Right renal cortex interstitium (tissue), 3 donors: ENCODE measurements at regions not wholly inside any gene's neighbourhood (a gene's known extent, or its start where the extent isn't known, plus 50 kb on each side); places are given as distances from the start of the nearest gene placed in this dataset.

ENCODE experiments used
- DNase-seq, 3 donors: peaks; one replicate each; pipeline ENCODE4 v3.0.0-alpha.2; 2013; ENCODE audit warnings: low read depth in 3 of 3, low spot score in 2 of 3

DNA sequence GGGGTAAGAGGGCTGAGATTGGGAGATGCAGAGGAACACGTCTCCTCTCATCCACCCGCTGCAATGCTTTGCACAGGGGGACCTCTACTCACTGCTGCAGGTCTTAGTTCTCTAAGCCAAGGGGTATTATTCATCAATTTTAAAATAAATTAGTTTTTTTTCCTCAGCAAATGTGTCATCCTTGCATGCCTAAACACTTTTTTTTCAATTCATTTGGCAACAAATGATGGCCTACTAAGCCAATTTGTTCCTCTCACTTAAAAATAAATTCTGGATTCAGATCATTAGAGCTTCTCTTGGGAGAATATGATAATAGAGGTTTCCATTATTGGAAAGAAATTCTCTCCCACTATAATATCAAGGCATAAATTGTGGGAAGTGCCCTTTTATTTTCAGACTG lies 338.3 kb downstream of the IRX1 start:
- no peak for DNase-seq

DNA sequence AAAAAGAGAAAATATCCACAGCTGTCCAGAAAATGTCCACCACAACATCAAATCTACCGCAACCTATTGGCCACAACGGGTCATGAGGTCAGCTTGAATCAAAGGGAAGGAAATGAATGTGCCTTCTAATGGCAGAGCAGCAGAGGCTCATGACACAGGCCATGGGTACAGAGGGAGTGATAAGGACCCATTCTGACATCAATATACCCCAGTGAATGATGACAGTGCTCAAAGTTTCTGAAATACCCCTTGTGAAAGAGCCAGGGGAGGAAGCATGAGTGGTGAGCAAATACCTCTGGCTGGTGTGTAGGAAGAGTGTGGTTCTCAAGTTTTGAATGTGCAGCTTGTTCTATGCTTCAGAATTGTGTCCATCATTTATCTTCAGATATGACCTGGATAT lies 348.2 kb downstream of the IRX1 start:
- DNase-seq = no peak

DNA sequence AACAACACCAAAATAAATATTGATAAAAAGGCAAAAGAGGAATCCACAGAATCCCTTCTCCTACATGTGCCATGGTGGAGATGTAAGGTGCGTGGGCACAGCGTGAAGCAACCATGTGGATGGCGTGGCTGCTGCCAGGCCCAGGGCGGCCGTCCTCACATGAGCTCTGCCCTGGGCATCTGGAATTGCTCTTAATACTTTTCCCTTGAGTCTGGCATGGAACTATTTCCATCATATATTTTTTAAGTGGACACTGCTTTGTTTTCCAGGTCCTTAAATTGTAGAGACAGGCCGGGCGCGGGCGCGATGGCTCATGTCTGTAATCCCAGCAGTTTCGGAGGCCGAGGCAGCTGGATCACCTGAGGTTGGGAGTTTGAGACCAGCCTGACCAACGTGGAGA lies 349.3 kb downstream of the IRX1 start:
- DNase-seq = no peak

DNA sequence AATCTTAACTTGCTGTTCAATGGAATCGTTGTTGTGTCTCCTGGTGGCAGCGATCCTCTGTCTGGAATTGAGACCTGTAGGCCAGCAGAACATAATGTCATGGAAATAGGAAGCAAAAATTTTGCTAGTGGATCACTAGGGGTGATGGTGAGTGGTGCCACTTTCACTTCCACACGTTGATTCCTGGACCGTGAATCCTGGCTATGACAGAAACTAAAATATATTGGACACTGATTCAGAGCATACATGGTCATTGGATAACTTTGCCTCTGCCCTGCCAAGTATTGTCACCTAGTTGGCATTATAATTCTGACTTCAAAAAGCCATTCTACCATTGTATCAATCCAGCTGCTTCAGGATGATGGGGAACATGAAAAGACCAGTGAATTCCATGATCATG lies 353.2 kb downstream of the IRX1 start:
- DNase-seq = no peak

DNA sequence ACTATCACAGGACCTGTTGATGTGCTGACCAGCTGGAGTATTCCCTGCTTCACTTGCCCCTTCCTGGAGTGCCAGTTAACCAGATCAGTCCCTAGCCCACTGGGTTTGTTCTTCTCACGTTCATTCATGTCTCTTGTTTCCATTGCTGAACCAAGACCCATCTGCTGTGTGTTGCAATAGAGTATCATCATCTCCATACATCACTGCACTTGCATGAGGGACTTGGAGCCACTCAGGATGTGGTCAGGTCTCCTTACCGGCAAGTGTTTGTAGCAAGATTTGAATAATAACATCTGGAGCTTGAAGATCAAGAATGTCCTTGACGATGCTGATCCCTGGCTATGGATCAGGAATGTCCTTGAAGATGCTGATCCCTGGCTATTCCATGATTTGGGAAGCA lies 358.6 kb downstream of the IRX1 start:
- DNase-seq = no peak

DNA sequence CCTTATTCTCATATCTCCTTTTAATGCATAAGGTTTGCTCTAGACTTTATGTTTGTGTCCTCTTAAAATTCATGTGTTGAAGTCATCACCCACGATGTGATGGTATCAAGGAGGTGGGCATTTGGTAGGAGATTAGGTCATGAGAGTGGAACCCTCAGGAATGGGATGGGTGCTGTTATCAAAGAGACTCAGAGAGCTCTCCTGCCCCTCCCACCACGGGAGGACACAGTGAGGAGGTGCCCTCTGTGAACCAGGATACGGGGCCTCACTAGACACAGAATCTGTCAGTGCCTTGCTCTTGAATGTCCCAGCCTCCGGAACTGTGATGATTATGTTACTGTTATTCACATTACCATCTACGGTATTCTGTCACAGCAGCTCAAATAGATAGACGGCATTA lies 359.0 kb downstream of the IRX1 start:
- DNase-seq = no peak

DNA sequence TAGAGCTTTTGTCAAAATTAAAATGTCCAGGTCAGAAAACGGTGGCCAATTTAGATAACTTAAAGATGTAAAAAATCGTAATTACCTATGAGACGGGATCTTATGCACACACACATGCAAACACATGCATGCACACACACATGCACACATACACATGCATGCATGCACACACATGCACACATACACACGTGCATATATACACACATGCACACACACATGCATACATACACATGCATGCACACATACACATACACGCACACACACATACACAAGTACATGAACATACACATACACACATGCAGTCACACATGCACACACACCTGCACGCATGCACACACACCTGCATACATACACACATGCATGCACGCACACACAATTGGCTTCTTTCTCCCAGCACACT lies 362.0 kb downstream of the IRX1 start:
- no peak for DNase-seq

DNA sequence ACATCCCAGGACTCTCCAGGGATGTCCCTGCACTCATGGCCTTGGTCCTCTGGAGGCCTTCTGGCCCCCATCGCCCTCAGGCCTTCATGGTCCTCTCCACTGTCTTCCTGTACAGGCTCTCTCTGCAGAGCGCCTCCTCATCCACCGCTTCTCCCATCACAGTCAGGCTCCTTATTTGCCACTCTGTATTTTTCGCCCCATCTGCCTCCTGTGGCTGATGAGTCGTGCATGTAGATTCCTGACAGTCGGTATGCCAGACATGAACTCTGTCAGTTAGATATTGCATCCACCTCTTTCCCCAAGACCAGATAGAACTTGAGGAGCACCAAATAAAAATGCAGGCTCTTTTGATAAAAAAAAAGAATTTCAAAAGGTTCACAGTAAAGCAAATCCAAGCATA lies 362.8 kb downstream of the IRX1 start:
- DNase-seq = no peak

DNA sequence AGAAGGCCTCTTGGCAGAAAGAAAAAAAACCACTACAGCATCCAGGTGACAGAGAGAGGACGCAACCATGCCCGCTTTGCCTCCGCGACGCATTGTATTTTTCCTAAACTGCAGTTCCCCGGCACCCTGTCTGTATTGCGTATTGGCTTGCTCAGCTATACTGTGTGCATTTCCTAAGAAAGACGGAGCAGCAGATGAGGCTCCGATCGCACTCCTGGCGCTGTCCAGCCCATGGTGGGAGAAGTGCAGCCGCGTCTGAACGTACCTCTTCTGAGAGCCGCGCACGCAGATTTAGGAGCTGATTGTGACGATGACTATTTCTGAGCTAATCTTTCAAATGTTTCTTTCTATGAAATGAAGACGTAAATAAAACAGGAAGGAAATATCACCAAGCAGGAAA lies 366.5 kb downstream of the IRX1 start:
- DNase-seq = no peak

DNA sequence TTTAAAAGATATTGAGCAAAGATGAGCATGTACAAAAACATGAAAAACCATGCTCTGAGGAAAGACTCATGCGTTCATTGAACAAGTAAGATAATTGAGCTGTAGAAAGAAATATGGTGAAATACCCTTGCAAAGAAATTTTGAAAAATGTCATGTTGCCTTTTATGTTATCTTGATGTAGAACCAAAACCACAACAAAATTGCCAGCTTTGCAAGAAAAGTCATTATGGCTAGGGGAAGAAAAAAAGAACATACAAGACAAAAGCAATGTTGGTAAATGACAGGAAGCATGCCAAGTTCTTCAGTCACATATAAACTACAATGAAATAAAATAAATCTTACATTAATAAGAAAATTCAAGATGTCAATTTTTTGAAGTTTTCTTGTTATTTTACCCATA lies 368.0 kb downstream of the IRX1 start:
- DNase-seq = no peak

DNA sequence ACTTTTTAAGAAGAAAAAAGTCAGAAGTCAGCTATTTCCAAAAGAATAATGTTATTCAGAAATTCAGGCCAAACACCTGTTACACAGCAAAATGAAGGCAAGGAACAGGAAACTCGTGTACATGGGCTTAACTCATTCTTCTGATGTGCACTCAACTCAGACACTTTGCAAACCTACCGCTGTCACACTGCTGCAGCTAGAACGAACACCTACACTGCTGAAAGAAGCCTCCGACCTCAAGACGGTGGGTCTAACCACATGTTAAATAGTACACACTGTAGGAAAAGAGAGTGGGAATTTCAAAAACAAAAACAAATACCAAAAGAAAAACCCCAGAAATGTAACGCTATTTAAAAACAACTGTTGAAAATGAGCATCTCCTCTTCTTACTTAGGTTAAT lies 384.5 kb downstream of the IRX1 start:
- no peak for DNase-seq

DNA sequence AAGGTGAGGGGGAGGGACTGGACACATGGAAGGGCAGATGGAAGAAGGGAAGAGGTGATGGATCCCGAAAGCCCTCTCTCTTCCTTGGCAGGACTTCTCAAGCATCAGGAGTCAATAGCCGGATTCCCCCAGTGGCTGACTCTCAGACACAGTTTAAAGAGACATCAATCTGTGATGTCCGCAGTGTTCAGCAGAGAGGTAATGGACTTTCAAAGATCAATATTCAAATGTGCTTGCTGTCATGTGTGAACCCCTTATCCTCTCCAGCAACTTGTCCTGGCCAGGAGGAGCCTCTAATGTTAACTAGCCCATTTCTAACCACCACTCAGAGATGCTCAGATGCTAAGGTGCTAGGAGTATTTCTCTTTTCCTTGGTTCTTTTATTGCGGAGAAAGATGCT lies 392.2 kb downstream of the IRX1 start:
- no peak for DNase-seq

DNA sequence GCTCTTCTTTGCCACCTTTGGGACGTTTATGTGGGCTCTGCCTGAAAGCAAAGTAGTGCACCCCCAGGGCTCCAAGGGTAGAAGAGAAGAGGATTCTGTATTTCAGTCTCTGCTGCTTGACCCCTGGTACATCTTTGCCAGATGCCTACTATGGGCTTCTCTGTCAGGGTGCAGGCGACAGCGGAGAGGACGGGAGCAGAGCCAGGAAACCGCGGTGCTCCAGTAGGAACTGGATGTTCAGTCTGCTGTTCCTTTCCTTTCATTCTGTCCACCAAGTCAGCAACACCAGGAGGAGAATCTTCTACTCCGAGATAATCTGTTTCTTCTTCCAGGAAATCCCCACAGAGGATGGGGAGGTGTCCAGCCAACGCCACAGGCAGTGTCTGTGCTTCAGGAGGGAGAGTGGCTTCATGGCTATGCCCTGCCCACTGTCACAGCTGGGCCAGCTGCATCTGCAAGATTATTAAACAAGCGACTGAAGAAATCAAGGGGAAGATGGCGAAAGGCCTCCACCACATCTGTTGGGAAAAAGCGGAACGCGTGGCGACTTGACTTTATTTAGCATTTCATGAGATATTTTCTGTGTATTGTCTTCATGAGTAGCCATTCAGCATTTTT lies 398.3 kb downstream of the IRX1 start:
- DNase-seq = no peak

DNA sequence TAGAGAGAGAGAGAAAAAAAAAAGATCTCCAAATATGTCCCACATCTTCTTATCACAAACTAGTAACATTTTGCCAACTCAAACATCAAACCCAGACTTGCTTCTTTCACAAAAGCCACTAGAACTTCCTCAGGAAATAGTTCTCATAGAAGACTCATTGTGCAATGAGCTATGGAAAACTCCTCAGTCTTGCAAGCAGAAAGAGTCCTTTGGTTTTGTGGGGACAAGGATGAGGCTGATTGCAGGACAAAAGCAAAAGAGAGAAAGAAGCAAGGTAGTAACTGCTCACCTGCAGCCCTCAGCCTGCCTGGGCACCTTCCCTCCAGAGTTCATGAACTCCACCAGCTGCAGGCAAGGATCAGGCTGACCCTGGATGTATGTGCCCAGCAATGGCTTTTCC lies 399.0 kb downstream of the IRX1 start:
- no peak for DNase-seq

DNA sequence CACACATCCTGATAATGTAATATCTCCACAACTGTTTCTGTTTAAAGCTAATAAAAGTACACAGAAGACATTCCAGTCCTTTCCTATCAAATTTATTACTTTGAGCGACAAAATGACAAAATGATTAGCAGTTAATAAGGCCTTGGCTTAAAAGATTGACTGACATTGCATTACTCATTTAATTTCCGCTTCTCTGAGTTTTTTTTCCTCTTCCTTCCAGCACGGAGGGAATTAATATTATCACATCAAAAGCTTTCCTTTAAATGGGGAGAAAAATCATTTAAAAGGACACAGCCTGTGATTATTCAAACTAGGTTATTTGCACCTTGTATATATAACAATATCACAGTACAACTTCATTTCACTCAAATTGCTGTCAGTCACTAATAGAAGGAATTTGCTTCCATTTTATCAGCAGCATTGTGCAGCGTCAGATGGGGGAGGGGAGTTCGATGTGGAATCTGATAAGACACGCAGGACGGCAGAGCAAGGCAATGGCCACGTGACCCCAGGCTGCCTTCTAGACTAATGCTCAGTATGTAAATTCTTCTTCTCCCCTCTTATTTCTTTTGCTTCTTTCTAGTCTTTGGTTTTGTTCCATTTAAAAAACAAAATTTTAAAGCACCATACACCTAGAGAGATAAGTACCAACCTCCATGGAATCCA lies 400.5 kb downstream of the IRX1 start:
- DNase-seq = no peak

DNA sequence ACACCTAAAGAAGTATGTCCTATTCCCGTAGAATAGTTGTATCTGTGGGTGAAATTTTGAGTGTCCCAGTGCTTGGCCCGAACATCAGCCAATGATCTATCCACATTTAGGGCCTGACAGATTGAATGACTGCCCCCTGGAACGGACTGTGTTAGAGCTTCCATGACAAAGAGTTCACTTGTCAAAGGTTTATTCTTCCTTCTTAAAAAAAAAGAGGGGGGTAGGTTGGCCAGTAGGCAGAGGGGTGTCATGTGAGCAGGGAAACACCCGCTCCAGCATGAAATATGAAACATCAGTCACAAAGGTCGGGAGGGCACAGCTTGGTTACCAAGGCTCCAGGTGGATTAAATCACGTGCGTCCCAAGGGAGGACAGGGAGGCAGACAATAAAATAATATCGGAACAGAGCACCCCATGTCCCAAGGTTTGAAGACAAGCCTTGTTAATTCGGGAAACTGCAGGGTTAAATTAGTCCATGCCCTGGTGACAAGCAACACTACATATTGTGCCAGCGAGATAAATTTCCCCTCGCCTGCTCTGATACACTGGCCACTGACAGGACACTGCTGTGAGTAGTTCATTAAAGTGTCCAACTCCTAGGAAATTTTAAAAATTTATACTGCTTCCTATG lies 401.2 kb downstream of the IRX1 start:
- DNase-seq = no peak

DNA sequence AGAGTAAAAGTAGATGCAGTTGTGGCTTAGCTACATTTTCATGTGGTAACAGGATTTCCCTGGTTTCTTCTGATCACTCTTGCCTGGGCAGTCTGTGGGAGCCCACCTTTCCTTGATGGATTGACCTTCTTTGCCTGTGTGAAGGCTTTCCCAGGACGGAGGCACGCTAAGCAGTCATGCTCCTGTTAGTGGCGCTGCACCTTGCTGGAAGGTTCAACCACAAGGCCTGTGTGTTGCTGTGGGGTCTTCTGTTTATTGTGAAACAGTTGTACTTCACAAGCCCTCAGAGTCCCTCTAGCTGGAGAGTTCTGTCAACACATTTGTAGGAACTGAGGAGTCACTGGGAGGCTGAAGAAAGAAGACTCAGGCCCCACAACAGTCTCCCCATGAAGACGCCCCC lies 402.0 kb downstream of the IRX1 start:
- no peak for DNase-seq

DNA sequence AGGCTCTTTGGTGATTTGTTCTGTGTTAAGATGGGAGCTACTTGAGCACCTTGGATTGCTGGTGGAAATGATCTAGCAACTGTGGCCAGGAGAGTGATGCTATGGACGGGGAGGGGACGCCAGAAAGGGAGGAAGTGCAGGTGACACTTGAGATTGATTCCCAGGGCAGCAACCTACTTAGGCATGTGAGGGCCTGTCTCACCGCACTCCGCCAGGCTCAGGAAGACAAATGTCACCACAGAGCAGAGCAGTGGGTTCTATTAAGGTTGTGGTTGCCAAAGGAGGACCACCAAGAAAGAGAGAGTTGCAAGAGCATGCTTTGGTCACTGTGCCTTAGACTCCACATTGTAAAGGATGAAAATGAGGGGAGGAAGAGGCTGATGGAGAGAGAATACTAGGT lies 404.3 kb downstream of the IRX1 start:
- DNase-seq = no peak

DNA sequence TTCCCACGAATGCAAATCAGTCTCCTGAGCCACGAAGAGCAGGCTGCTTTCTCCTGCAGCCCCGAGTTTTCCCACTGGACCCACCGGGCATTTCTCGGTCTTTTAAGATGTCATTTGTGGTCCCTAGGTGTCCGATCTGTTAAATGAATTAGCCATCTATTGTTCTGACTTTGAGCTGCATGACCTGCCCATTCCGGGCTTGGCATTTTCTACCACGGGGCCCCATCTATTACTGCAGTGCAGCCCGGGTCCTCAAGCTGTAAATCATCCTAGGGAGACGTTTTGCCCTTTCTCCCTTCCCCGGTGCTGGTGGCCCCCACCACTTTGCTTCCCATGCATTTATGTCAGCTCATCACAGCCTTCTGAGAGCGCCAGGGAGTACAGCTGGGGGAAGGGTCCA lies 405.4 kb downstream of the IRX1 start:
- no peak for DNase-seq

DNA sequence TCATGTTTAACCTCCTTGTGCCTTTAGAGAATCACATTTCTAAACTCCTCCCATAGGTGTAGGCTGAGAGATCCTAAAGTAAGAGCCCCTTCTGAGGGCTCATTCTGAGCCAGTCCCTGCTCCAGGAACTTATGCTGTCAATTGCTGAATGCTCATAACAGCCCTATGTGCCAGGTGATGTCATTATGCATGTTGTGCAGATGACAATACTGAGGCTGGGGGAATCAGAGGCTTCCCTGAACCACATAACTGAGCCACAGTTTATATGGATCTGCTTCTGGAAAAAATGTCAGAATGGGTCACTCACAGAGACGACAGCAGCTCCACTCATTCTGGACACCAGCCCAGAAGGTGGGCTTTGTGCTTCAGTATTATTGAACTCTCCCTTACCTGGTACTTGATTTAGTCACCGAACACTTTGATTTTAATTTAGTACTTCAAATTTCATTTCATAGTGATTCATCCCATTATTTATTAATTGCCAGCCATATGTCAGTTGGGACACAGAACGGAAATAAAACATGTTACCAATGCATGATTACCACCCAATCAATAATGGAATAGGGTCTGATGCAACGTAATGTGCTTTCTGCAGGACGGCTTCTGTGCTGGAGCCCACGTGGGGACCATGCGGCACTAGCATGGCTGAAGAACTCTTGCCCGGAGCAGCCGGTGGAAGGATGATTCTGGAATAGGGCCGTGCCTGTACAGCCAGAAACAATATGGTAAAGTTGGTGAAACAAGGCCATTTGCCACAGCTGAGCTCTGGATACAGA lies 406.3 kb downstream of the IRX1 start:
- no peak for DNase-seq

DNA sequence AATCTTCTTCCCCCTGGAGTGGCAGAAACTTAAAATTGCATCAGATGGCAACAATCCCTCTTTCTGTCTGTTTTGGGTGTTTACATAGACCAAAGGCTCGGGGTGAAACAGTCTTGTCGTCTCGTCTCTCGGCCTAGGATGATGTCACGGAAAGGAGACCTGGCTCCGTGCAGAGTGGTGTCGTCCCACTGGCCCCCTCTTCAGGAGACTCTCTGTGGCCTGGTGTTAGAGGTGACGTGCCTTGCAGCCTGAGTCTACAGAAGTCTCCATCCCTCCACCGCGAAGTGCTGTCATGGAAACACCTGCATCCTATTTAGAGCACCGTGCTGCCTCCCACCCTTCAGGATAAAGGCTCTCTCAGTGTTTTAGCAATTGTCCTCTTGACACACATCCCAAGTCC lies 409.7 kb downstream of the IRX1 start:
- no peak for DNase-seq

DNA sequence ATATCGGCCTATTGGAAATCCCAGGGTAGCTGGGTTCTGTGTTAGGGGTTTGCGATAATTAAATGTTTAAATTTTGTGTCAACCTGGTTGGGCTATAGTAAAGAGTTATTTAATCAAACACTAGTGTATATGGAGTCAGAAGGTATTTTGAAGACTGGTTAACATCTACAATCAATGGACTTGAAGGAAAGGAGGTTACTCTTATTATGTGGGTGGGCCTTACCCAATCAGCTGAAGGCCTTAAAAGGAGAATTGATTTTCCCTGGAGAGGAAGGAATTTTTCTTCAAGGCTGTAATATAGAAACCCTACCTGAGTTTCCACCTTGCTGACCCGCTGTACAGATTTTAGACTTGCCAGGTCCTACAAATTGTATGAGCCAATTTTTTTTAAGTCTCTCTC lies 411.4 kb downstream of the IRX1 start:
- DNase-seq = no peak
